ENCODE measurements at regions not wholly inside any gene's neighbourhood (a gene's known extent, or its start where the extent isn't known, plus 50 kb on each side); places are given as distances from the start of the nearest gene placed in this dataset.

GRCh38 chr7:121488111-121488650, 92.1 kb upstream of the FAM3C start:
- no peak for DNase-seq

- no peak for DNase-seq
These were observed 90.5 kb upstream of the FAM3C start for GRCh38 chr7:121486590-121486989.

GRCh38 chr7:121485467-121486243, 89.5 kb upstream of the FAM3C start:
- DNase-seq: no peak

GRCh38 chr7:121484089-121484763, 88.1 kb upstream of the FAM3C start:
- no peak for DNase-seq

GRCh38 chr7:121480566-121481335, 84.6 kb upstream of the FAM3C start:
- DNase-seq: no peak

GRCh38 chr7:121480058-121480457, 84.0 kb upstream of the FAM3C start:
- no peak for DNase-seq

- no peak for DNase-seq
These were observed 83.4 kb upstream of the FAM3C start for GRCh38 chr7:121479466-121479865.

GRCh38 chr7:121475806-121476205, 79.7 kb upstream of the FAM3C start:
- DNase-seq: no peak

GRCh38 chr7:121474301-121474673, 78.2 kb upstream of the FAM3C start:
- DNase-seq: no peak

- no peak for DNase-seq
These were observed 77.7 kb upstream of the FAM3C start for GRCh38 chr7:121473645-121474300.

GRCh38 chr7:121466455-121466854, 70.3 kb upstream of the FAM3C start:
- DNase-seq: no peak

GRCh38 chr7:121459148-121459547, 63.0 kb upstream of the FAM3C start:
- DNase-seq: no peak

GRCh38 chr7:121456785-121457359, 60.8 kb upstream of the FAM3C start:
- DNase-seq: no peak

- no peak for DNase-seq
These were observed 59.9 kb upstream of the FAM3C start for GRCh38 chr7:121456015-121456414.

GRCh38 chr7:121452389-121452788, 56.3 kb upstream of the FAM3C start:
- no peak for DNase-seq

- DNase-seq: no peak
These were observed 55.4 kb upstream of the FAM3C start for GRCh38 chr7:121451367-121452094.

GRCh38 chr7:121450631-121451198, 54.6 kb upstream of the FAM3C start:
- DNase-seq: no peak

GRCh38 chr7:121449735-121450240, 53.7 kb upstream of the FAM3C start:
- DNase-seq: no peak

- no peak for DNase-seq
These were observed 53.2 kb upstream of the FAM3C start for GRCh38 chr7:121449329-121449728.

GRCh38 chr7:121448429-121448828, 52.3 kb upstream of the FAM3C start:
- no peak for DNase-seq

- no peak for DNase-seq
These were observed 51.8 kb upstream of the FAM3C start for GRCh38 chr7:121447911-121448300.
